ENCODE measurements at regions not wholly inside any gene's neighbourhood (a gene's known extent, or its start where the extent isn't known, plus 50 kb on each side); places are given as distances from the start of the nearest gene placed in this dataset.

- no peak for DNase-seq (ENCODE audit: low read depth in 3 of 3)
These were observed 61.1 kb downstream of the SPATA31C2 start for GRCh38 chr9:88077071-88077617.

- peak in 2 of 3 donors; percentile 17 to 20 for DNase-seq (ENCODE audit: low read depth in 3 of 3)
These were observed 61.8 kb downstream of the SPATA31C2 start for GRCh38 chr9:88076286-88077070.

- no peak for DNase-seq (ENCODE audit: low read depth in 3 of 3)
These were observed 62.3 kb downstream of the SPATA31C2 start for GRCh38 chr9:88075966-88076285.

GRCh38 chr9:88075506-88075905, 62.8 kb downstream of the SPATA31C2 start:
- no peak for DNase-seq (ENCODE audit: low read depth in 3 of 3)

GRCh38 chr9:88074931-88075330, 63.3 kb downstream of the SPATA31C2 start:
- no peak for DNase-seq (ENCODE audit: low read depth in 3 of 3)

- DNase-seq (ENCODE audit: low read depth in 3 of 3): no peak
These were observed 65.4 kb downstream of the SPATA31C2 start for GRCh38 chr9:88072831-88073375.

GRCh38 chr9:88071331-88071730, 66.9 kb downstream of the SPATA31C2 start:
- no peak for DNase-seq (ENCODE audit: low read depth in 3 of 3)

GRCh38 chr9:88065619-88066018, 72.7 kb downstream of the SPATA31C2 start:
- no peak for DNase-seq (ENCODE audit: low read depth in 3 of 3)

- no peak for DNase-seq (ENCODE audit: low read depth in 3 of 3)
These were observed 73.7 kb downstream of the SPATA31C2 start for GRCh38 chr9:88064554-88064953.

GRCh38 chr9:88060746-88061145, 77.5 kb downstream of the SPATA31C2 start:
- no peak for DNase-seq (ENCODE audit: low read depth in 3 of 3)

- DNase-seq (ENCODE audit: low read depth in 3 of 3): no peak
These were observed 78.8 kb downstream of the SPATA31C2 start for GRCh38 chr9:88059469-88059868.

GRCh38 chr9:88056876-88057275, 81.4 kb downstream of the SPATA31C2 start:
- no peak for DNase-seq (ENCODE audit: low read depth in 3 of 3)

- no peak for DNase-seq (ENCODE audit: low read depth in 3 of 3)
These were observed 79.6 kb upstream of the CDK20 start for GRCh38 chr9:88053856-88054501.

- no peak for DNase-seq (ENCODE audit: low read depth in 3 of 3)
These were observed 78.1 kb upstream of the CDK20 start for GRCh38 chr9:88052321-88052965.

GRCh38 chr9:88051138-88051537, 76.8 kb upstream of the CDK20 start:
- DNase-seq (ENCODE audit: low read depth in 3 of 3): no peak

GRCh38 chr9:88049677-88050307, 75.5 kb upstream of the CDK20 start:
- DNase-seq (ENCODE audit: low read depth in 3 of 3): no peak

- DNase-seq (ENCODE audit: low read depth in 3 of 3): no peak
These were observed 72.2 kb upstream of the CDK20 start for GRCh38 chr9:88046542-88046941.

- no peak for DNase-seq (ENCODE audit: low read depth in 3 of 3)
These were observed 71.4 kb upstream of the CDK20 start for GRCh38 chr9:88045686-88046085.

GRCh38 chr9:88044200-88044599, 69.9 kb upstream of the CDK20 start:
- no peak for DNase-seq (ENCODE audit: low read depth in 3 of 3)

- DNase-seq (ENCODE audit: low read depth in 3 of 3): no peak
These were observed 69.3 kb upstream of the CDK20 start for GRCh38 chr9:88043647-88044046.

GRCh38 chr9:88041447-88041846, 67.1 kb upstream of the CDK20 start:
- DNase-seq (ENCODE audit: low read depth in 3 of 3): no peak

GRCh38 chr9:88037285-88037845, 63.0 kb upstream of the CDK20 start:
- no peak for DNase-seq (ENCODE audit: low read depth in 3 of 3)

All from stimulated activated CD4-positive, alpha-beta T cell treated with anti-CD3 and anti-CD28 coated beads, TNF-alpha, amount 100 ng/mL, for 48 hours (primary cell).